ENCODE measurements at regions not wholly inside any gene's neighbourhood (a gene's known extent, or its start where the extent isn't known, plus 50 kb on each side); places are given as distances from the start of the nearest gene placed in this dataset.
"Not testable (repeated sequence)": the region's sequence is repeated elsewhere in the genome, so short reads cannot be mapped to it uniquely, and the experiment has no call there.

DNA sequence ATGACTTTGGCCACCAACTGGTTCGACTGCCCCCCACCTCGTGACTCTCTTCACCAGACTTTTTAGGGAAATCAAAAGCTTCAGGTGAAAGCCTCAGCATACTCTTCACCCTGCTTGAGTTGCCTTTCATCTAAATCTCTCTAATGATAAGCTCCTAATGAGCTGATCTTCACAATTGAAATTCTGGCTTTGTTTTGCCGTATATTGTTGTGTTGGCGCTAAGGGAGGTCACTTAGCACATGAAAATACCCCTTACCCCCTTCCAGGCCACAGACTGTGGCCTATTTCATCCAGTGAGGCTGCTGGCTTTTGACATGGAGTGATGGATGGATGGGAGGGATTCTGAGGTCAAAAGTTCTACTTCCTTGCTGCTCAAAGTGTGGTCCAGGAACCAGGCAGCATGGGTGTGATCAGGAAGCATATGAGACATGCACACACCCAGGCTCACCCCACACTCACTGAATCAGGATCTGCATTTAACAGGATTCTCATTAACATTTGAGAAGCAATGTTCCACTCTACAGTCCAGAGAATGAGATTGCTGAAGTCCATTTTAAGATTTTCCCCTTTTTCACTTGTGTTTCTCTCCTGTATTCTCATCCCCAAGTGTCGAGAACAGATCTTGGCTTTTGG, 131.4 kb downstream of the DACT1 start:
- Mint-ChIP-seq H3K27me3 (peaks cover 4% of the 10 kb centered on the region), H3K4me1 (ENCODE audit: low read depth) (no peaks in the 10 kb centered on the region), H3K4me3 (no peak overlapping the region), H3K9me3 (no peaks in the 10 kb centered on the region), H3K36me3 (no peaks in the 10 kb centered on the region), H3K27ac (no peak overlapping the region)
- POLR2A ChIA-PET: no interaction called here
- DNase-seq: no peak
- CTCF ChIA-PET: no interaction called here
- intact Hi-C loops (cut with micrococcal nuclease): no loop called here

DNA sequence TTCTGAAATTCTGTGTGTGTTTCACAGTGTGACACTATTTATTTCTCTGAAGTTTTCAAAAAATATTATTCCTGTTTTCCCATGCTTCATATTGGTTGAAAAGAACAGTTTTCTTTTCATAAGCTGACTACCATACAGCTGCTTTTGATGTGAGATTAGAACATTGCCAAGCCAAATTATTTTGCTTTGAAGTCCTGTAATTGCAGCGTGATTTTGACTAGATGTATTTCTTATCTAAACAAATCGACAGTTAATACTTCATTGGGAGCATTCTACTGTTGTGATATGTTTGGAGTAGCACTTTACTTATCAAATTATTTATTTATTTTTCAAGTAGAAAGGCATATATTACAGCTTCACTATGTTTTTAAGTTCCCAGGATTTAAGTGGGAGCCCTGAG, 132.0 kb downstream of the DACT1 start:
- no peaks in the 10 kb centered on the region for H3K36me3 Mint-ChIP-seq
- ChIA-PET POLR2A (no interaction called here), CTCF (no interaction called here)
- H3K27me3 Mint-ChIP-seq: peaks cover 4% of the 10 kb centered on the region
- intact Hi-C loops (cut with micrococcal nuclease): no loop called here
- H3K4me3 Mint-ChIP-seq: no peak overlapping the region
- no peak overlapping the region for H3K27ac Mint-ChIP-seq
- no peaks in the 10 kb centered on the region for H3K4me1 Mint-ChIP-seq (ENCODE audit: low read depth)
- H3K9me3 Mint-ChIP-seq: no peaks in the 10 kb centered on the region
- no peak for DNase-seq

DNA sequence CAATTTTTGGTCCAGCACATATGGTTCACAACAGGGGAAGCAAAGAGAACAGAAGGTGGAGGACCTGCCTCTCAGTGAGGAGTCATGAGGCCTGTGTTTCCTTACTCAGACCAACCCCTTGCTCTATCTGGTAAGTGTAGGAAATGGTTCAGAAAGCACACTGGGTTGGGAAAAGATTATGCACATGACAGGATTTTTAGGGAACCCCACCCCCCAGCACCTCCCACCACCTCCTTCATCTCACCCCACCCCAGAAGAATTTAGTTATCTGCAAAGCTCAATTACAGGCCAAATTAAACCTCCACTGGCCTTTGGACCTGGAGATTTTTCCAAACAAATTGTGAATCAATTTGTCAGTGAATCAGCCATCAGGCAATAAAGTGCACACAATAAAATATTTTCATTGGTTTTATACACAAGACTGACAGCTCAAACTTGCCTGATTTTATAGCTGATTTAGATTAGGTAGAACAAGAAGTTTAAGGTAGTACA, 132.8 kb downstream of the DACT1 start:
- Mint-ChIP-seq H3K27me3 (peaks cover 4% of the 10 kb centered on the region), H3K9me3 (no peaks in the 10 kb centered on the region), H3K4me3 (no peak overlapping the region), H3K4me1 (ENCODE audit: low read depth) (no peaks in the 10 kb centered on the region), H3K36me3 (no peaks in the 10 kb centered on the region), H3K27ac (no peak overlapping the region)
- ChIA-PET CTCF (no interaction called here), POLR2A (no interaction called here)
- intact Hi-C loops (cut with micrococcal nuclease): no loop called here
- no peak for DNase-seq

DNA sequence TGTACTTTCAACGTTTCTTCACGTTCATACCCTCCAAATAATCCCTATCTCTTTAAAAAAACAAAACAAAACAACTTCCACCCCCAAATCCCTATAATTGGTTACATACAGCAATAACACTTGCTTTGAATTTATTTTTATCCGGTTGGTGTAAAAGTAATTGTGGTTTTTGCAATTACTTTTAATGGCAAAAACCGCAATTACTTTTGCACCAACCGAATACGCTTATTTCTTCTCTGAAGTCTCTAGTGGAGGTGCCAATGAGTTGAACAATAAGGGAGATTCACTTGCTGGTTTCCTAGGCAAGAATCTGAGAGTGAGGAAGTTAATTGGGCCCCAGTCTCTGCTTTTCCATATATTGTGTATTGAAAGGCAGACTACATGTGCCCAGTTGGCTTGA, 133.3 kb downstream of the DACT1 start:
- ChIA-PET POLR2A (no interaction called here), CTCF (no interaction called here)
- Mint-ChIP-seq H3K36me3 (no peaks in the 10 kb centered on the region), H3K27me3 (peaks cover 4% of the 10 kb centered on the region), H3K4me1 (ENCODE audit: low read depth) (no peaks in the 10 kb centered on the region), H3K27ac (no peak overlapping the region), H3K4me3 (no peak overlapping the region), H3K9me3 (no peaks in the 10 kb centered on the region)
- intact Hi-C loops (cut with micrococcal nuclease): no loop called here
- DNase-seq: no peak

DNA sequence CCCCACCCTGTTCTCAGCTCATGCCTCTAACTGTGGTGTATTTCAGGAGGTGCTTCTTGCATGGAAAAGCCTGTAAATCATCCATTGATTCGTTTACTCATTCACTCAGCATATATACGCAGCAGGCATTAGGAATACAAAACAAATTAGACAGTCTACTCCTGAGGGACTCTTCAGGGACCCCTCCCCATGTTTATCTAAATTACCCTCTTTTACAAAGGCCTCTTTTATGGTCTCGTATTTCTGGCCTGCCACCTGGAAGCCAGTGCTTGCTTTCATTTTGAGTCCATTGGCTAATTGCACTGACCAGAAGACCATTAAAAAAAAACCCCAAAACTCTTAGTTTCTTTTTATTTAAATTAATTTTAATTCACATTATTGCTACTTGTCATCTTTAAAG, 134.4 kb downstream of the DACT1 start:
- POLR2A ChIA-PET: no interaction called here
- intact Hi-C loops (cut with micrococcal nuclease): no loop called here
- H3K9me3 Mint-ChIP-seq: no peaks in the 10 kb centered on the region
- H3K4me1 Mint-ChIP-seq (ENCODE audit: low read depth): no peaks in the 10 kb centered on the region
- DNase-seq: no peak
- H3K4me3 Mint-ChIP-seq: no peak overlapping the region
- peaks cover 4% of the 10 kb centered on the region for H3K27me3 Mint-ChIP-seq
- CTCF ChIA-PET: no interaction called here
- no peaks in the 10 kb centered on the region for H3K36me3 Mint-ChIP-seq
- H3K27ac Mint-ChIP-seq: no peak overlapping the region

DNA sequence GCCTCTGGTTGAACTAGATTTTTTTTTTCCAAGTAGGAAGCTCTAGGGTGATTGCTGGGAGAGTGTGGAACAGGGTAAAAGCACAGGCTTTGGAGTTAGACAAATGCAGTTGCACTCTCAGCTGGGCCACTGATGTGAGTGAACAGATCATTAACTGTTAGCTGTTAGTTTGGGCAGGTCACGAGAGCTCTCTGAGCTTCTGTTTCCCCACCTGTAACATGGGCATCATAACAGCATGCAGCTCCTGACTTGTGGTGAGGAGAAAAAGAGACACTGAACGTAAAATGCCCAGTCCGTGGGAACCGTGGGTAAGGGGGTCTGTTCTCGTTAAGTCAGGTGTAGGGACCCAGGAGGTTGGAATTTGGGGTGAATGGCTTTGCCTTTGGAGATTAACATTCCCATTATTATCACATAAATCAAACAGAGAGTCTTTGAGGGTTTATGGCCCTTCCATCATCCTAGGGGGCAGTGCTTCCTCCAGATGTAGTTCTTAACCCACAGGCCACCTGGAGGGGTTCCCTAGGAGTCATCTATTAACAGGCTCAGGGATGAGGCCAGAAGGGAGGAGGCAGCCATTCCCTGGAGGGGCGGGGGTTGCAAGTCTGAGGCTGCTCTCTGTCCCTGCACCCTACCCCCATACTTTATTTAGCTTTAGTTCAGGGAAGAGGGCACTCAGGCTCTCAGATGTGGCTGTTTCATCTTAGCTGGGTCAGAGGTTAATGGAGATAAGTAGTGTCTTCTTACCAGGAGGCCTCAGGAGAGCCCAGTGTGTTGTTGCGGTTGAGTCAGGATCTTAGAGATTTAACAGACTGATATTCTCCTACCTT, 135.2 kb downstream of the DACT1 start:
- Mint-ChIP-seq H3K9me3 (no peaks in the 10 kb centered on the region), H3K36me3 (no peaks in the 10 kb centered on the region), H3K4me1 (ENCODE audit: low read depth) (no peaks in the 10 kb centered on the region), H3K27me3 (peaks cover 4% of the 10 kb centered on the region), H3K4me3 (no peak overlapping the region), H3K27ac (no peak overlapping the region)
- ChIA-PET POLR2A (no interaction called here), CTCF (no interaction called here)
- no peak for DNase-seq
- intact Hi-C loops (cut with micrococcal nuclease): no loop called here

DNA sequence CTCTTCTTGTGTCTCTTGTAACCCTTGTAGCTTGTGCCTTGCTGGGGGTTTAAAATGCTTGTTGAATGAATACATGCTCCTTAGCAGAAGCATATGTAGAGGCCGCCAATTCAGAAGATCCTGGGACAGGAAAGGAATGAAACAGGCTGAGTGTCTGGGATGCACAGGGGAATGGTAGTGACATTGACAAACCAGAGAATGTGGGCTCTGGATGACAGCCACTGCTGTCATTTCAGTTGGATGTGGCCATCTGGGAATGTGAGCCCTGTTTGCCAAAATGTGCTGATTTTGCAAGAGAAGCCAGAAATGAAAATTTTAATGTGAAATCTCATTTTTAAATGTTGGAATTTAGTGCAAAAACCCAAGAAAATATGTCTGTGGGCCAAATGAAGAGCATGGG, 136.8 kb downstream of the DACT1 start:
- no peaks in the 10 kb centered on the region for H3K9me3 Mint-ChIP-seq
- no peaks in the 10 kb centered on the region for H3K36me3 Mint-ChIP-seq
- DNase-seq: no peak
- intact Hi-C loops (cut with micrococcal nuclease): no loop called here
- H3K4me3 Mint-ChIP-seq: no peak overlapping the region
- ChIA-PET CTCF (no interaction called here), POLR2A (no interaction called here)
- peaks cover 4% of the 10 kb centered on the region for H3K27me3 Mint-ChIP-seq
- H3K27ac Mint-ChIP-seq: no peak overlapping the region
- no peaks in the 10 kb centered on the region for H3K4me1 Mint-ChIP-seq (ENCODE audit: low read depth)

DNA sequence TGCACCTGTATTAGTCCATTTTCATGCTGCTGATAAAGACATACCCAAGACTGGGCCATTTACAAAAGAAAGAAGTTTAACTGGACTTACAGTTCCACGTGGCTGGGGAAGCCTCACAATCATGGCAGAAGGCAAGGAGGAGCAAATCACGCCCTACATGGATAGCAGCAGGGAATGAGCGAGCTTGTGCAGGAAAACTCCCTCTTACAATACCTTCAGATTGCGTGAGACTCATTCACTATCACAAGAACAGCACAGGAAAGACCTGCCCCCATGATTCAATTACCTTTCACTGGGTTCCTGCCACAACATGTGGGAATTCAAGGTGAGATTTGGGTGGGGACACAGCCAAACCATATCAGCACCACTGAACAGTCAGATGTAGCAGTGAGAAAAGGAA, 137.4 kb downstream of the DACT1 start:
- H3K27ac Mint-ChIP-seq; POLR2A ChIA-PET; CTCF ChIA-PET; H3K27me3 Mint-ChIP-seq; H3K4me3 Mint-ChIP-seq; H3K4me1 Mint-ChIP-seq (ENCODE audit: low read depth); DNase-seq; H3K36me3 Mint-ChIP-seq; H3K9me3 Mint-ChIP-seq; intact Hi-C loops (cut with micrococcal nuclease): not testable (repeated sequence)

DNA sequence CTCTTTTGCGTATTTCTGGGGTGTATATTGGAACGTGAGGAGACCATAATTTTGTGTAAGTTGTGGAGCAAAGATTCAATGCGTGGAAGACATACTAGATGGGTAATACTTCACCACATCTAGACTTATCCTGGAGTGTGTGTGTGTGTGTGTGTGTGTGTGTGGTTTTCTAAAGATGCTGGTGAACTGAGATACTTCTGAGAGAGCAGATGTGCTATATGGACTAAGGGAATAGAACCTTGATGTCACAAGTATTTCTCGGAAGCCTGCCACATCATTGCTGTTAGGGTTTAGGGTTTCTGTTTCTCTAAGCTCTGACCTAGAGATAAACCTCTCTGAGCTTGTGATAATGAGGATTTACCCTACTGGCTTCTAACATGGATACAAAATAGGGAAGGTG, 138.8 kb downstream of the DACT1 start:
- H3K36me3 Mint-ChIP-seq: no peaks in the 10 kb centered on the region
- peaks cover 4% of the 10 kb centered on the region for H3K27me3 Mint-ChIP-seq

DNA sequence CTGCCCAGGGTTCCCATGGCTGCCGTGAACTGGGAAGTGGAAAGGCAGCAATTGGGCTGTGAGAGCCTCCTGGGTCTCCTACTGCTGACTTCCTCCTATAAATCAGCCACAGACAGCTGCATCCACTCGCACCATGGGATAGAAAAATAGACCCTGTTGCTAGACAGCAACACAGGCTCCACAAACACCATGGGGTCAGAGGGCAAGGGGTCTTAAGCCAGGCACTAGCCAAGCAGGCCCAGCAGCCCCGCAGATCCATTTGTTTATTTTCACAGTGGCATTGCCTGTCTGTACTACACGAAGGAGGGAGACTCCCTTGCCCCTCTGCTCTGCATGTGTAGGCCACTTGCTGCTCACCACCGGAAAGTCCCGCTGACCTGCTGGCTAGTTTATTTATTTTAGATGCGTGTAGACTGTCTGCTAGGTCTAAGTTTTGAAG, 139.8 kb downstream of the DACT1 start:
- no peaks in the 10 kb centered on the region for H3K9me3 Mint-ChIP-seq
- intact Hi-C loops (cut with micrococcal nuclease): no loop called here
- no peak overlapping the region for H3K4me3 Mint-ChIP-seq
- POLR2A ChIA-PET: no interaction called here
- no peak overlapping the region for H3K27ac Mint-ChIP-seq
- no peaks in the 10 kb centered on the region for H3K4me1 Mint-ChIP-seq (ENCODE audit: low read depth)
- DNase-seq: no peak
- CTCF ChIA-PET: no interaction called here
- no peaks in the 10 kb centered on the region for H3K36me3 Mint-ChIP-seq
- peaks cover 3% of the 10 kb centered on the region for H3K27me3 Mint-ChIP-seq

More for the DNA sequence above, 138.8 kb downstream of the DACT1 start:
- CTCF ChIA-PET: no interaction called here
- Mint-ChIP-seq H3K4me1 (ENCODE audit: low read depth) (no peaks in the 10 kb centered on the region), H3K27ac (no peak overlapping the region), H3K4me3 (no peak overlapping the region), H3K9me3 (no peaks in the 10 kb centered on the region)
- POLR2A ChIA-PET: no interaction called here
- DNase-seq: no peak
- intact Hi-C loops (cut with micrococcal nuclease): no loop called here

DNA sequence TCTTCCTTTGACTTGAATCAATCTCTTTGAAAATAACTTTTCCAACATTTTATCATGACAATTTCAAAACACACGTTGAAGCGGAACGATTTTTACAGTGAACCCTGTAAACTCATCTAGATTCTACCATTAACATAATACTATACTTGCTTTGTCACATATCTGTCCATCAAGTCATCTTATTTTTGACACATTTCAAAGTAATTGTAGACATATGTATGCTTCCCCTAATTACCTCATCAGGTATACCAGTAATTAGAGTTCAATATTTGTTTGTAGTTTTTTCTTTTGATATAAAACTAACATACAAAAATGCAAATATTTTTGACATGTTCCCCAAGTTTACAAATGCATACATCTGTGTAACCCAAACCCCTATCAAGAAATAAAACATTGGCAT, 140.4 kb downstream of the DACT1 start:
- H3K4me3 Mint-ChIP-seq: no peak overlapping the region
- POLR2A ChIA-PET: no interaction called here

DNA sequence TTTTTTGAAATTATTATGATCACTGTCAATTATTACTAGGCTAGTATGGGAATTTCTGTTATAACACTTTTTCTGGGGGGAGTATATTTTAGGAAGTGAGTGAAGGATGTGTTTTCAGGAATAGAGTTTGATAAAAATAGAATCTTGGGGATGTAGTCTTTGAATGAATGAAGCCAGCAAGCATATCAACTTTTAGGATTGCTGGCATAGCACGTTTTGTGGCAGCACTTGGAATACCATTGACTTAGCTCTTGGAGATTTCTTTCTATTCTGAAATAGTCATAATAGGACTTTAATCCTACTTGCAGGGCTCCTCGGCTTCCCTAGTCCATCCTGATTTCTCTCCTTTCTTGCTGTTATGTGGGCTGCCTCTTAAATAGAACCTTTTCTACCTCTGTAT, 141.6 kb downstream of the DACT1 start:
- ChIA-PET CTCF (no interaction called here), POLR2A (no interaction called here)
- Mint-ChIP-seq H3K36me3 (no peaks in the 10 kb centered on the region), H3K9me3 (no peaks in the 10 kb centered on the region), H3K4me1 (ENCODE audit: low read depth) (no peaks in the 10 kb centered on the region), H3K27me3 (no peaks in the 10 kb centered on the region), H3K27ac (no peak overlapping the region), H3K4me3 (no peak overlapping the region)
- intact Hi-C loops (cut with micrococcal nuclease): no loop called here
- no peak for DNase-seq

More for the DNA sequence above, 140.4 kb downstream of the DACT1 start:
- Mint-ChIP-seq H3K27ac (no peak overlapping the region), H3K27me3 (no peaks in the 10 kb centered on the region), H3K36me3 (no peaks in the 10 kb centered on the region), H3K9me3 (no peaks in the 10 kb centered on the region), H3K4me1 (ENCODE audit: low read depth) (no peaks in the 10 kb centered on the region)
- CTCF ChIA-PET: no interaction called here
- intact Hi-C loops (cut with micrococcal nuclease): no loop called here
- no peak for DNase-seq

DNA sequence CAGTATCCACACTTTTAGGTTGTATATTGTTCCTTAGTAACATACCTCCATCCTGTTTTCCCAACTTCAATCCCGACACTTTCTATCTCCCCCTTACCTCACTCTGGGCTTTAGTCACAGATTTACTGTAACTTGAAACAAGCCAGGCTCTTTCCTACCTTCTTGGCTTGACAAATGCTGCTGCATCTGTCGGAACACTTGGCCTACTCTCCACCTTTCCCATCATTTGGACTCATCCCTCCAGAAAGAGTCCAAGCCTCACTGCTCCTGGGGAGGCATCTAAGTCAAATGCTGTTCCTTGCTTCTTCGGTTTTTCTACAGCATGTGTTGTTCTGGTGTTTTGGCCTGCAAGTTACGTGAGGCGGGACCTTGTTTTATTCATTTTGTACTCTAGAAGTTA, 142.4 kb downstream of the DACT1 start:
- CTCF ChIA-PET: no interaction called here
- Mint-ChIP-seq H3K36me3 (no peaks in the 10 kb centered on the region), H3K27ac (no peak overlapping the region), H3K27me3 (no peaks in the 10 kb centered on the region), H3K9me3 (no peaks in the 10 kb centered on the region), H3K4me3 (no peak overlapping the region), H3K4me1 (ENCODE audit: low read depth) (no peaks in the 10 kb centered on the region)
- intact Hi-C loops (cut with micrococcal nuclease): no loop called here
- POLR2A ChIA-PET: no interaction called here
- no peak for DNase-seq
